ENCODE measurements at regions not wholly inside any gene's neighbourhood (a gene's known extent, or its start where the extent isn't known, plus 50 kb on each side); places are given as distances from the start of the nearest gene placed in this dataset.

DNA sequence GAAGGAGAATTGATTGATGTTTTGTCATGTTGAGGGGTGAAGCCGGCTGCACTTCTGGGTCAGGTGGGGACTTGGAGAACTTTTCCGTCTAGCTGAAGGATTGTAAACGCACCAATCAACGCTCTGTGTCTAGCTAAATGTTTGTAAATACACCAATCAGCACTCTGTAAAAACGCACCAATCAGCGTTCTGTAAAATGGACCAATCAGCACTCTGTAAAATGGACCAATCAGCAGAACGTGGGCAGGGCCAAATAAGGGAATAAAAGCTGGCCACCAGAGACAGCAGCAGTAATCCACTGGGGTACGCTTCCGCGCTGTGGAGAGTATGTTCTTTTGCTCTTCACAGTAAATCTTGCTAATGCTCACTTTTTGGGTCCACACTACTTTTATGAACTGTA, 384.1 kb downstream of the FOXG1 start:
- DNase-seq (ENCODE audit: extremely low read depth, low read depth), result no peak
- TF ChIP-seq, protein P1, sequence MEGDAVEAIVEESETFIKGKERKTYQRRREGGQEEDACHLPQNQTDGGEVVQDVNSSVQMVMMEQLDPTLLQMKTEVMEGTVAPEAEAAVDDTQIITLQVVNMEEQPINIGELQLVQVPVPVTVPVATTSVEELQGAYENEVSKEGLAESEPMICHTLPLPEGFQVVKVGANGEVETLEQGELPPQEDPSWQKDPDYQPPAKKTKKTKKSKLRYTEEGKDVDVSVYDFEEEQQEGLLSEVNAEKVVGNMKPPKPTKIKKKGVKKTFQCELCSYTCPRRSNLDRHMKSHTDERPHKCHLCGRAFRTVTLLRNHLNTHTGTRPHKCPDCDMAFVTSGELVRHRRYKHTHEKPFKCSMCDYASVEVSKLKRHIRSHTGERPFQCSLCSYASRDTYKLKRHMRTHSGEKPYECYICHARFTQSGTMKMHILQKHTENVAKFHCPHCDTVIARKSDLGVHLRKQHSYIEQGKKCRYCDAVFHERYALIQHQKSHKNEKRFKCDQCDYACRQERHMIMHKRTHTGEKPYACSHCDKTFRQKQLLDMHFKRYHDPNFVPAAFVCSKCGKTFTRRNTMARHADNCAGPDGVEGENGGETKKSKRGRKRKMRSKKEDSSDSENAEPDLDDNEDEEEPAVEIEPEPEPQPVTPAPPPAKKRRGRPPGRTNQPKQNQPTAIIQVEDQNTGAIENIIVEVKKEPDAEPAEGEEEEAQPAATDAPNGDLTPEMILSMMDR (IDR thresholded peaks at IDR 0.05; ENCODE audit: low read depth, low read length, missing control alignments), result no peak

DNA sequence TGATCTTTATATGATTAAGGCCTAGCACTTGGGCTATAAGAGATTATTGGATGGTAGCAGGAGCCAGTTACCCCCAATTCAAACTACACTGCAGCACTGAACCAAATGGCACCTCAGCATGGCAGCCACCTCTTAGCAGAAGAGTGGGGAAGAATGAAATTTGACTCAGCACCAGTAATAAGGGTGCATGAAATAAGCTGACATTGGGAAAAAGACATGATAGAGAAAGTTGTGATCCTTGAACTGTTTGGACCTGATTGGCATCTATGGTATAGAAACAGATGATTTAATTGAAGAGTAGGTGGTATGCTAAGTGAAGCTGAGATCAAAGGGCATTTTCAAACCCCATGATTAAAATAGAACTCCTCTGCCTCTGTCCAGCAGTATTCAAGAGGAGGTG, 389.5 kb downstream of the FOXG1 start:
- no peak for DNase-seq (ENCODE audit: extremely low read depth, low read depth)
- no peak overlapping the region for H3K4me3 ChIP-seq (replicated peaks; ENCODE audit: low read depth, low read length)
- TF ChIP-seq, protein P1 (IDR thresholded peaks at IDR 0.05; ENCODE audit: low read depth, low read length, missing control alignments), result no peak

More for the DNA sequence above, 384.1 kb downstream of the FOXG1 start:
- H3K4me3 ChIP-seq (replicated peaks; ENCODE audit: low read depth, low read length), result no peak overlapping the region

DNA sequence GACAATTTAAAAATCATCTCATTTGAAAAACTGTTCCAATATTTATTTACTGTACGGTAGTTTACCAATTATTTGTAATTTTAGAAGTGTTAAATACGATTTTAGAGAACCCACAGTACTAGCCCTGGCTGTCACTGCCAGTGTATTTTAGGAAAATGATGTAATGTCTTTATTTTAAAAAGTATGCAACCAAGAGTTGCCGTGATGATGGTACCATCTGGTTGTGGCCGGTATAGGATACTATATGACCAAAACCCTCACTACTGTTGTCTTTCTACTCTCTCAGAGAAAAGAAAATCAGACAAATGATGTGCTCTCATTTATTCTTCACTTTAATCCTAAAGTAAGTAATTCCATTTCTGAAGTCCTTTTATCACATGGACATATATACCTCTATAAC, 395.0 kb downstream of the FOXG1 start:
- no peak overlapping the region for H3K4me3 ChIP-seq (replicated peaks; ENCODE audit: low read depth, low read length)
- TF ChIP-seq, protein P1 (IDR thresholded peaks at IDR 0.05; ENCODE audit: low read depth, low read length, missing control alignments), result no peak
- no peak for DNase-seq (ENCODE audit: extremely low read depth, low read depth)

DNA sequence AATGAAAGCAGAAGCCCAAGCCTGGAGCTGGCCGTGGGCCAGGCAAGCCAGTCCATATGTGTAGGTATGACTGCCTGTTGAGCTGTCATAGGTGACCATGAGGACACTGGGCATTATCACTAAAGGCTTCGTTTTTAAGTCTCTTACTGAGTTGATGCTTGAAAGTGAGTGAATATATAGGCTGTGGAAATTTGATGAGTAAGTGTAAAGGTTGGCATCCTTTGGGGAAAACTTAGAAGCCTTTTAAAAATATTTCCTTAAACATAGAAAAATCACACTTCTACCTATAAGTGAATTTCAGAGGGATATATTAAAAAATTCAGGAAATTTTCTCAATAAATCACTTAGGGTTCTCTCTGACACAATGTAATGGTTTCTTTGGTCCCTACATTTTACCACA, 396.5 kb downstream of the FOXG1 start:
- no peak overlapping the region for H3K4me3 ChIP-seq (replicated peaks; ENCODE audit: low read depth, low read length)
- DNase-seq (ENCODE audit: extremely low read depth, low read depth), result no peak
- TF ChIP-seq, protein P1 (IDR thresholded peaks at IDR 0.05; ENCODE audit: low read depth, low read length, missing control alignments), result no peak

DNA sequence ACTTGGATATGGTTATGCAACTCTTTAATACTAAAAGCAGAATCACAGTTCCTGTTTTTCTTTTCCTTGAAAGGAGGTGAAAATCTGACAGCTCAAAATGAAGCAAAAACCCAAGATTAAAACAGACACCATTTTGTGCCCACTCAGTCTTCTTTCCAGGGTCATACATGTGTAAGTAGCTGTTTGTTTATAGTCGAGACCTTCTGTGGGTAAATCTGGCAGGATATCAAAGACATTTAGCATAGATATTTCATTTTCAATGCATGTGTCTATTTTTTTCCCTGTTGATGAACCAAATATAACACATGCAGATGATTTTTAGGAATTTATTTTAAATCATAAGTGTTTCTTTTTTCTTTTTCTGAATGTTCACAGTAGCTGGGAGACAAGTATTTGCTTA, 398.8 kb downstream of the FOXG1 start:
- DNase-seq (ENCODE audit: extremely low read depth, low read depth), result no peak
- H3K4me3 ChIP-seq (replicated peaks; ENCODE audit: low read depth, low read length), result no peak overlapping the region
- TF ChIP-seq, protein P1 (IDR thresholded peaks at IDR 0.05; ENCODE audit: low read depth, low read length, missing control alignments), result no peak

DNA sequence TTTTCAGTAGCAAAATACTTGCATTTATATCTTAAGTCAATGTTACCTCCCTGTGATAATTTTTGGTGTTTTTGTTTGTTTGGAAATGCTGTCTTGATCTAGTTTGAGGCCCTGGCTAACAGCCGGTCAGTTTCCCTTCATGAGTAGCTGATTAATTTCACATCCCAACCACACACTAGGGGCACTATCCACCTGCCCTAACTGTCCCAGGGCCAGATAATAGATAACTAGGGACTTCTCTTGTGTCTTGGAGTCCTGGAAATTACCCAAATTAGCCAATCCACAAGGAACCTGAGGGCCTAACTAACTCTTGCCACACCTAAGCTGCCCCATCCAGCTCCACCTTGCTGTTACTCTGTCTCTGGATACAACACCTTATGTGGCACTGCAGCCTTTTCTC, 399.9 kb downstream of the FOXG1 start:
- no peak for DNase-seq (ENCODE audit: extremely low read depth, low read depth)
- TF ChIP-seq, protein P1 (IDR thresholded peaks at IDR 0.05; ENCODE audit: low read depth, low read length, missing control alignments), result peak; percentile 10
- H3K4me3 ChIP-seq (replicated peaks; ENCODE audit: low read depth, low read length), result no peak overlapping the region

DNA sequence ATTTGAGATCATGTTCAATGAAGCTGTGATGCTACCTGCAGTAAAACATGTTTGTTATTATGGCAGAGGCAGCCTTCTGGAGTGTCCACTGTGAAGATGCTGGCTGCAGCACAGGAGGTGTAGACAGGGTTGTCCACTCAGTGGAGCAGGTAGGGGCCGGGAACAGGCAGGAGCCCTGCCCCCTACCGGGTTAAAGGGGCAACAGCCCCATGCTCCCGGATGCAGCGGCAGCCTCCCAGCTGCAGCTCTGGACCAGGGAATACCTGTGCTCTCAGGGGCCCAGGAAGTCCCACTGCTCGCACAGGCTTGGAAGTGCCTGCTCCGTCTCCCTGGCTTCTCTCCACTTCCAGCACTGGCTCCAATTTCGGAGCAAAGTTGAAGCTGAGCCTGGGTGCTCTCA, 401.6 kb downstream of the FOXG1 start:
- DNase-seq (ENCODE audit: extremely low read depth, low read depth), result no peak

More for the DNA sequence above, 401.6 kb downstream of the FOXG1 start:
- TF ChIP-seq, protein P1 (IDR thresholded peaks at IDR 0.05; ENCODE audit: low read depth, low read length, missing control alignments), result no peak
- no peak overlapping the region for H3K4me3 ChIP-seq (replicated peaks; ENCODE audit: low read depth, low read length)
